Nephron (organoid): ENCODE measurements at regions not wholly inside any gene's neighbourhood (a gene's known extent, or its start where the extent isn't known, plus 50 kb on each side); places are given as distances from the start of the nearest gene placed in this dataset.

ENCODE experiments used
- H3K27ac Mint-ChIP-seq, 3 experiments: 2 replicates each; pipeline ENCODE4 v1.8.0; 2020; ENCODE audit warnings: mixed read lengths in 3 of 3, mild to moderate bottlenecking in 2 of 3, moderate library complexity in 1 of 3
- H3K27me3 Mint-ChIP-seq: 2 replicates; pipeline ENCODE4 v1.8.0; 2021; ENCODE audit warnings: low read depth, mild to moderate bottlenecking, moderate library complexity, mixed read lengths
- H3K36me3 Mint-ChIP-seq: 2 replicates; pipeline ENCODE4 v1.8.0; 2020; ENCODE audit warnings: low read depth, mixed read lengths
- H3K4me1 Mint-ChIP-seq: 2 replicates; pipeline ENCODE4 v1.8.0; 2020; ENCODE audit warnings: mixed read lengths
- H3K4me3 Mint-ChIP-seq, 3 experiments: 2 replicates each; pipeline ENCODE4 v1.8.0; 2020; ENCODE audit warnings: mild to moderate bottlenecking in 3 of 3, mixed read lengths in 3 of 3, moderate library complexity in 2 of 3
- H3K9me3 Mint-ChIP-seq: 2 replicates; pipeline ENCODE4 v1.8.0; 2020; ENCODE audit warnings: mixed read lengths
- CTCF ChIP-seq, 3 experiments: fragments of 200-600 bp; sonication (generic); IDR thresholded peaks; one replicate each; pipeline ENCODE4 v1.5.0; 2021; ENCODE audit warnings: antibody characterized with exemption in 3 of 3; ENCODE audit not compliant: unreplicated experiment in 3 of 3

DNA sequence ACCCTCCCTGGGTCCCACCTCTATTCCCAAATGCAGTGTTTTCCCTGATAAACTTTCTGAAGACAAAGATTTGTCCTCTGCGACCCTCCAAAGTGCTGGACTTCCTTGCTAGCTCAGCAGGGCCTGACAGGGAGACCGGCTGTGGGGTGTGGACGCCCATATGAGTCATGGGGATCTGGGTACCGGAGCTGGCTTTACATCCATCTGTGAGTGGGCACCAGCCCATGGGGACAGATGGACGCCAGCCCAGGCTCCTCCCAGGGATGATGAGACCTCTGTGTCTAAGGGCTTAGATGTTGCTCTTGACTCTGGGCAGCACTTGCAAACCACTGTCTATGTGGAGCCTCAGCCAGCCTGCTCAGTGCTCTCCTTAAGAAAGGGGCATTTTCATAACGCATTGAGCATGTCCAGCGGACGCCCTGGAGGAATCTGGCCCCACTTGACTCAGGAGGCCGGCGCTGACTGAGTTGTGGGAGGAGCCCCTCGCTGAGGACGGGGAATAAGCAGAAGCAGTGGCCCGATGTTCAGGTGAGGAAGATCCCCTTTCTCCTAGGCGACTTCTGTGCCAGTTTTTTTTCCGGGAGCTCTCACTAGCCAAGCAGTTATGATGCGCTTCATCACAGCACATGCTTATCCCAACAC is 229.4 kb upstream of the MYT1L start:
- Mint-ChIP-seq H3K27me3 (peaks cover 17% of the 10 kb centered on the region), H3K4me3 (no peak overlapping the region), H3K27ac (no peak overlapping the region), H3K4me1 (no peaks in the 10 kb centered on the region), H3K9me3 (peaks cover 8% of the 10 kb centered on the region), H3K36me3 (no peaks in the 10 kb centered on the region)
- TF ChIP-seq CTCF (IDR thresholded peaks at IDR 0.05; ENCODE audit: unreplicated experiment in 3 of 3) = no peak

DNA sequence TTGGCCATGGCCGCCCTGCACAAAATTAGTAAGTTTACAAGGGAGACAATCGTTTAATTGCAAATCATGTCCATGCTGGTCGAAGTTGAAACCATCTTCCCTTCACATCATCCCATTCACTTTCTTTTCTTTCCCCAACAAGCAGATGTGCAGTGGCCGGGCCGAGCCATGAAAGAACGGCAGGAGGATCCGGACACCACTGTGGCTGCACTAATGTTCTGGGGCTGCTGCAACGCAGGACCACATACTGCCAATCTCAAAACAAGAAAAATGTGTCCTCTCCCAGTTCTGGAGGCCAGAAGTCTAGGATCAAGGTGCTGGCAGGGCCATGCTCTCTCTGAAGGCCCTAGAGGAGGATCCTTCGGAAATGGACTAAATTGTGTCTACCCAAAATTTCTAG is 227.4 kb upstream of the MYT1L start:
- Mint-ChIP-seq H3K9me3 (peaks cover 19% of the 10 kb centered on the region), H3K27me3 (peaks cover 12% of the 10 kb centered on the region), H3K4me1 (no peaks in the 10 kb centered on the region), H3K27ac (no peak overlapping the region), H3K36me3 (no peaks in the 10 kb centered on the region), H3K4me3 (no peak overlapping the region)
- TF ChIP-seq CTCF (IDR thresholded peaks at IDR 0.05; ENCODE audit: unreplicated experiment in 3 of 3) = no peak

GRCh38 chr2:2557475-2557874 is 226.4 kb upstream of the MYT1L start:
- Mint-ChIP-seq H3K4me1 (no peaks in the 10 kb centered on the region), H3K27me3 (peaks cover 9% of the 10 kb centered on the region), H3K36me3 (no peaks in the 10 kb centered on the region), H3K9me3 (peaks cover 26% of the 10 kb centered on the region), H3K27ac (no peak overlapping the region), H3K4me3 (no peak overlapping the region)
- TF ChIP-seq CTCF (IDR thresholded peaks at IDR 0.05; ENCODE audit: unreplicated experiment in 3 of 3) = no peak

GRCh38 chr2:2550856-2551255 is 219.8 kb upstream of the MYT1L start:
- peaks cover 6% of the 10 kb centered on the region for H3K27me3 Mint-ChIP-seq
- H3K27ac Mint-ChIP-seq = no peak overlapping the region
- no peak overlapping the region for H3K4me3 Mint-ChIP-seq
- H3K4me1 Mint-ChIP-seq = no peaks in the 10 kb centered on the region
- no peak for TF ChIP-seq CTCF (IDR thresholded peaks at IDR 0.05; ENCODE audit: unreplicated experiment in 3 of 3)
- H3K36me3 Mint-ChIP-seq = no peaks in the 10 kb centered on the region
- peaks cover 36% of the 10 kb centered on the region for H3K9me3 Mint-ChIP-seq

DNA sequence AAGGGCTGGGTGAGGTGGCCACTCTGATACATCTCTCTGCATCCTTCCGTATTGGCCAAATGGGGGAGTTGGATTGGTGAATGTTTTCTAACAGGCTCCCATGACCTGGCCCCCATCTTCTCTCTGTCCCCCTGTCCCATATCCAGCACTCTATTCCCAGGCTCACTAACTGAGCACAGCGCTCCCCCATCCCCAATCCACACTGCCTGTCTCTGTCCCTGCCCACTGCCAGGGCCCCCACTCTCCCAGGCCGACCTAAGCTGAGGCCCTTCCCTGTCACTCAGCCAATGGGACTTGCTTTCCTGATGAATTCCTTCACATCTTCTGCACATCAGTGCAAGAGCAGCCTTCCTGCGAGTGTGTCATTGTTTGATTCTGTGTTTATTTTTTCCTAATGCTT is 216.8 kb upstream of the MYT1L start:
- H3K4me1 Mint-ChIP-seq = no peaks in the 10 kb centered on the region
- peaks cover 15% of the 10 kb centered on the region for H3K9me3 Mint-ChIP-seq
- no peak for TF ChIP-seq CTCF (IDR thresholded peaks at IDR 0.05; ENCODE audit: unreplicated experiment in 3 of 3)
- H3K27me3 Mint-ChIP-seq = peaks cover 6% of the 10 kb centered on the region
- H3K4me3 Mint-ChIP-seq = no peak overlapping the region
- no peaks in the 10 kb centered on the region for H3K36me3 Mint-ChIP-seq
- no peak overlapping the region for H3K27ac Mint-ChIP-seq

- no peak for TF ChIP-seq CTCF (IDR thresholded peaks at IDR 0.05; ENCODE audit: unreplicated experiment in 3 of 3)
- H3K27ac Mint-ChIP-seq = no peak overlapping the region
- H3K4me1 Mint-ChIP-seq = no peaks in the 10 kb centered on the region
- no peaks in the 10 kb centered on the region for H3K36me3 Mint-ChIP-seq
- peaks cover 6% of the 10 kb centered on the region for H3K27me3 Mint-ChIP-seq
- H3K9me3 Mint-ChIP-seq = peaks cover 14% of the 10 kb centered on the region
- no peak overlapping the region for H3K4me3 Mint-ChIP-seq
Measured at GRCh38 chr2:2547451-2547850, 216.4 kb upstream of the MYT1L start.
